IPS-NIHi11 (cell line): ENCODE measurements at regions not wholly inside any gene's neighbourhood (a gene's known extent, or its start where the extent isn't known, plus 50 kb on each side); places are given as distances from the start of the nearest gene placed in this dataset.
"Not testable (repeated sequence)": the region's sequence is repeated elsewhere in the genome, so short reads cannot be mapped to it uniquely, and the experiment has no call there.

ENCODE experiments used
- DNase-seq: peaks from one replicate; pipeline ENCODE4 v3.0.0; 2012; ENCODE audit warnings: mixed read lengths, low spot score

DNA sequence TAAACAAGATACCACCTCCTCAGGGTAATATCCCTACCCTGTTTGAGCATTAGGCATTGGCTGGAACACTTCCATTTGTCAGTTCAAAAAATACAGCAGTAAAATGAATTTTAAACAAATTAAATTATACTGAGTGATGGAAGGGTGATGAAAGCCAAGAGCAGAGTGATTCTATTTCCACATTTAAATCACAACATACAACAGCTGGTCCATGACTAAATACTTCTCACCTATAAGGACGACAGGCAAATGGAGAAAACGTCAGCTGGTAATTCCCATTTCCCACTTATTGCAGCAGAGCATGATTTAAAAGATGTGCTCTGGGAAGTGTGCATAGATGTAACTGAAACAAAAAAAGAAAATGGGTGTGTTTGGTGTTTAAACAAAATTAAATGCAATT lies 543.6 kb upstream of the DAB2 start:
- DNase-seq: no peak

DNA sequence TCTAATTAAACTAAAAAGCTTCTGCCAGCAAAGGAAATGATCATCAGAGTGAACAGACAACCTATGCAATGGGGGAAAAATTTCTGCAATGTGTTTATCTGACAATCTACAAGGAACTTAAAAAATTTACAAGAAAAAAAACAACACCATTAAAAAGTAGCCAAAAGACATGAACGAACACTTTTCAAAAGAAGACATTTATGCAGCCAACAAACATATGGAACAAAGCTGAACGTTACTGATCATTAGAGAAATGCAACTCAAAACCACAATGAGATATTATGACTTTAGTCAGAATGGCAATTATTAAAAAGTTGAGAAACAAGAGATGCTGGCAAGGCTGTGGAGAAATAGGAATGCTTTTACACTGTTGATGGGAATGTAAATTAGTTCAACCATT lies 530.4 kb upstream of the DAB2 start:
- no peak for DNase-seq

DNA sequence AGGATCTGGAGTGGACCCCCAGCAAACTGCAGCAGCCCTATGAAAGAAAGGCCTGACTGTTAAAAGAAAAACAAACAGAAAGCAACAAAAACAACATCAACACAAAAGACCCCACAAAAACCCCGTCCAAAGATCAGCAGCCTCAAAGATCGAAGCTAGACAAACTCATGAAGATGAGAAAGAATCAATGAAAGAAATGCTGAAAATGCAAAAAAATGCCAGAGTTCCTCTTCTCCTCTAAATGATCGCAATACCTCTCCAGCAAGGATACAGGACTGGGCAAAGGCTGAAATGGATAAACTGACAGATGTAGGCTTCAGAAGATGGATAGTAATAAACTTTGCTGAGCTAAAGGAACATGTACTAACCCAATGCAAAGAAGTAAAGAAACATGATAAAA lies 526.3 kb upstream of the DAB2 start:
- no peak for DNase-seq

DNA sequence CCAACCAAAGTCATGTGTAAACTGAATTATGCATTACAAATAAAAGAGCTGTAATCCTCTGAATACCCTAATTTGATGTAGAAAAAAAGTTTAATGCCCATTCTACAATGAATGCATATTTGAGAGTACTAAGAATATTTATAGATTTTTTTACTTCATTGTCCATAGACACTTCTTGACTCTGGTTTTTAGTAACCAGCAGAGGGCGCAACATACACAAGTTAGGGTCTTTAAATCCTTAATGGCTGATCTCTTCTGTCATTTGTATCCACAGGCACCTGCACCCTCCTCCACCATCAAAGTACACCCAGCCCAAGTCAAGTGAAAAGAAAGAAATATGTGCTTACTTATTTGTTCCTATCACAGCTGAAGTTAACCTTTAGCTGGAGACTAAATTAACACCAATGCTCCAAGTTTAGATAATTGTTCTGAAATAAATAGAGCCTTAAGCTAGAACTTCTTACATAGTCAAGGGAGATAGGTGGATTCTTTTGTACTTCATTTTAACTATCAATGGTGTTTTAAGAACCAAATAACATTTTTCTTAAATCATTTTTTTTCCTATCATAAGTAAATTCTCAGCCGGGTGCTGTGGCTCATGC lies 524.2 kb upstream of the DAB2 start:
- peak; percentile 69 for DNase-seq

DNA sequence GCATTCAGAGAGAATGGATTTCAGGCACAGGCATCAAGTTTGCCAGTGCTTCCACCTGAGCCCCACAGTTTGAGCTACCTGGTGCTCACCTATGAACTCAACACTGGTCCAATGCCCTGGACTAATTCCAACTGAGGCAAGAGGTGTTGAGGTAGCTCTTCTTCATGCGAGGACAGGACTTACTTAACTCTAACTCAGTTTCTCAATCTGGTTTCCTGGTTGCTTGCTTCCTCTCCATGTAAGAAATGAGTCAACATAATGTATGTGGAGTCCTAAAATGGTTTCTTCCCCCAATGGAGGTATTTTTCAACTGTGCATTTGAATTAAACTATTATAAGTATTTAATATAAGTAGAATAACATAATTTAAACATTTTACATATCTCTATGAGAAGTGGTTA lies 523.6 kb upstream of the DAB2 start:
- DNase-seq: no peak

DNA sequence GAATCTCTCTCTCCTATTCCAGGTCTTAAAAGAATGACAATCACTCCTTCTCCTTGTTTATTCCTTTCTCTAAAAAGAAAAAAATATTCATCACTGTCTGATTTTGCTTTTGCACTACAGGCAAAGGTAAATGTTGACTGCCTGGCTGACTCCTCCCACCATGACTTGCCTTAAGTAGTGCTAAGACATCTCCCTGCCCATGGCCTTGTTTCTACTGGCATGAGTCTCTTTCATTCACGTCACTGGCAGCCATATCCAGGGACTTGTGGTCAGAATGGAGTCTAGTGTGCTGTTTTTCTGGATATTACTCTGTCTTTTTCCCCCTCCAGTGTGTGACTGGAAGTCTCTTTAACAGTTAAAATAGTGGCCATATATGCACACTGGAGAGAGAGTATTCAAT lies 522.9 kb upstream of the DAB2 start:
- no peak for DNase-seq

DNA sequence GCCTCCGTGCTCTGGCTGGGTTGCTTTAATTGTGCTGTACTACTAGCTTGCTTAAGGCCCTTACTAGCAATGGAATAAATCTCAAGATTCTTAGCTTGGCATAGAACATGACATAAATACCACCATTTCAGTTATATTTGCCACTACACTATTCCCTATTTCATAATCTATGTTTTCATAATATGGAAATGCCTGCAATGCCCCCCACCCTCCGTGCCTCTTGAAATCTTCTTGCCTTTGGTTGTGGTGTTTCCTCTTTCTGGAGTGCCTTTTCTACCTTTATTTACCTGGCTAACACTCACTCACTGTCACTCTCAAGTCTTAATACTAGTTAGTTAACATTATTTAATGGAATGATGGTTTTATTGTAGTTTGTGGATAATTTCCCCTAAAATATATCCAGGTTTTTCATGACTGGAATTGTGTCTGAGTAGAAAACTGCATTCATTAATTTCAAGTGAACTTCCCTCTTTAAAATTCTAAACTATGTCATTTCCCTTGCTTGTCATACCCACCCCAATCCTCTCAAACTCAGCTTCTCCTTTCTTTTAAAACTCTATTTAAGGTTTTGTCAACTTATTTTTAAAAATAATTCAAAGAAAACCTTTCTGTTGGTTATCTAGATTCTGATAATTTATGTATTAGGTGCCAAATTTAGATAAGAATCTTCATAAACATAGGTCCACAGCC lies 521.7 kb upstream of the DAB2 start:
- DNase-seq: no peak

DNA sequence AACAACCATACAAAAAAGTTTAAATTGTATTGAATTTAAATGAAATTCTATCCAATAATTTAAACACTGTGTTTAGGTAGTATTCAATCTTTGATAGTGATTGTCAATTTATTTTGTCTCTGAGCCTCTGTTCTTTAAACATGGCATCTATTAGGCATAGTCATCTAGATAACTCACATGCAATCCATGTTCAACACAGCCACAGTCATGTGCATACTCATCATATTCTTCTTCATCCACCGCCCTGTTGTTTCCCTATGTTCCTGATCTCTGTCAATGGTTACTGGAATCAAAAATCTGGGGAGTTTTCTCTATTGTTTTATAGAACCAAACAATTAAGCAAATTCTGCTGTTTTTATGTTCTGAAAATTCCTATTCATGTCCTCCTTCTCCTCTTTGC lies 521.1 kb upstream of the DAB2 start:
- no peak for DNase-seq

DNA sequence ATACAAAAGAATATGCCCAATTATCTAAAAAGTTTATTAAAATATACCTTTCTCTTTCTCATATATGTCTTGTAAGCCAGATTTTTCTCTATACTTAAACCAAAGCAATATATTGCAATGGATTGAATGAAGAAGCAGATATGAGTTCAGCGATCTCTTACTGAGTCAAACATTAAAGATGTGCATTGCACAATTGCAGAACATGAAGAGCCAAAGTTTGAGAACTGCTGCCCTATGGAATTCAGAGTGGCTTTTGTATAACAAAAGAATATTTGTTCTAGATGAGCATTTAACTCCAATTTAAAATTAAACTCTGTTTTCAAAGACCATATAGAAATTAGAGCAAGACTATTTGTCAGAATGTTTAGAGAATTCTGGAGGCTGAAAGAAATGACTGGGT lies 519.0 kb upstream of the DAB2 start:
- DNase-seq: no peak

DNA sequence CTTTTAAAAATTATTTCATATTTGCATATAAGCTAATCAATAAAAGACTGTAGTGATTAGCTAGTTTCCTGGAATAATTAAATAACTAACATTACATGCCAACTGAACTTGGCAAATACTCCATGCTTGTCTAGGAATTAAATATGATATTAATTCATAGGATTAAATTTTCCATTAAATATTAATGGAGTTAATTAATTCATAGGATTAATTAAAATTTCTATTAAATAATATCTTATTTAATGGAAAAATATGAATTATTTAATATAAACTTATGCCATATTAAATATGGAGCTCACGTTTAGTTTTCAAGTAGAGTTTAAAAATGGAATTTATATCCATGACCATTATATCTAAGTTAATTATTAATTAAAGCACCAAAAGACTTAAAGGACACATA lies 517.8 kb upstream of the DAB2 start:
- no peak for DNase-seq

DNA sequence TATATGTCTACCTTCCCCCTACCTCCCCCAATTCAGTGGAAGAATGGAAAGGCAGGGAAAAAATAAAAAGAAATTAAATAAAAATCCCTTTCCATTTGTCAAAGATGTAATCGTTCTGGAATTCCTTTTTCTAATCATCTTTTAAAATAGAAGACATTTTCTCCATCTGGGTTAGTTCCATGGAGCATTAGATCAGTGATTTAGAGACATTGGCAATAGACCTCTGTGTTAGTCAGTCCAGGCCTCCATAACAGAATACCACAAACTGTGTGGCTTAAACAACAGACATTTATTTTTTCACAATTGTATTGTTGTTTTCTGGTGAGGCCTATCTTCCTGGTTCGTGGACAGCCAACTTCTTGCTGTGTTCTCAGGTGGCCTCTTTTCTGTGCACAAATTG lies 516.6 kb upstream of the DAB2 start:
- DNase-seq: no peak

DNA sequence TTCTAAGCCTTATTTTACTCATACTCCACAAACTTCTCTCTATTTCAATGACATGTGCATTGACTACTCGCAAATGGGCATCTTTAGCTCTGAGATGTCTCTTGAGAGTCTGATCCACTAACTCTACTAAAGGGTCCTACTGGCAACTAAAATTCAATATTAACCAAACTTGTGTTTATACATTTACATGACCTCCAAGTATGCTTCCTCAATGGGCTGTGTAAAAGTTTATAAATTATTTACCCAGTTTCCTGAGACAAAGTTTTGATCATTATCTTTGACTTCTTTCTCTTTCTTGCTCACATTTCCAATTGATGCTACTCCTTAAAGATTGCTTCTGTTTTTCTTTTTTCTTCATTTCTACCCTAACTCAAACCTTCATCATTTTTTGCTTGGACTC lies 510.1 kb upstream of the DAB2 start:
- no peak for DNase-seq

DNA sequence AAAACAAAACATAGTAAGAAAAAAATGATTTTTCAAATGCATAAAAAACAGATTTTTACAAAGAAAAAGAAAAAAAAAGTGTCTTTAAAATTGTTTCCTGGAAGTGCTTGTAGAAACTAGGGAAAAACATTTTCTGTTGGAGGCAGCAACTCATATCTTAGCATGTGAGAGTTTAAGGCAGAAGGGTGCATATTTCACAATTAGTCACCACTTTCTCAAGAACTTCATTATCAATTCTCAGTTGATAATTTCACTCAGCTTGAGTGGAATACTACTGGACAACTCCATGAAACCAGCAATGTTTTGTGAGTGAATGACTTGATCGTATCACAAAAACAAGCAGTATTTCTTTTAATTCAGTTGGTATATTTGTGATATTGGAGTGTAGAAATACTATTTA lies 508.3 kb upstream of the DAB2 start:
- no peak for DNase-seq

DNA sequence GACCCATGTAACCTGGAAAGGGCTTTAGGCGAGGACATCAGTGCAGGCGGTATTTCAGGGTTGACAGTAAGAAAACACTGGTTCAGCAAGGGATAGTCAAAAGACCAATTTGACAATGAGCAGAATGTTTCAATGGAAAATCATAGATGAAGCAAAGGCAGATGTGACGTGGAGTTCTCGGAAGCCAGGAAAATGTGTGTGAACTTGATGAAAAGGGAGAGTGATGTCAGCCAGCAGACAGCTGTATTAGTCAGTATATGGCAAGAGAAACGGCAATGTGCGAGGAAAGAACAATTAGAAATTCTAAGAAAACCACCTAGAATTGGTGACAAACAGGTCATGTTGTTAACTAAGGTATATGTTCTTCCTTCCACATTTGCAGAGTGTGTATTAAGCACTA lies 503.9 kb upstream of the DAB2 start:
- DNase-seq: no peak

DNA sequence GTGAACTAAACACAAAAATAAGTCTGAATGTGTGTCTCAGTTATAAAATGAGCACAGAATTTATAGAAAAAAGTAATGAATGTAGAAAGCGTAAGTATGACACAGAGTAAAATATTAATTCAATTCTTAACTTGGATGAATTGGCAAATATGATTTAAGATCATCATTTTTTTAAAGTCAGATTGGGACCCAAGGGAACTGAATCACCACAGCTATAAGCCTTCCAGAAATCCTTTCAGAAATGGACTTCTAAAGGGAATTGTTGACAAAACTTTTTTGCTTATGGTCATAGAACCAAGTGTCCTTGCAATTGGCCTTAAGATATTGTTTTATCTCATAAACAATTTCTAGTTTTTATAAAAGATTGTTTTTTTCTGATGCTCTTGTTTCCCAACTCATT lies 495.1 kb upstream of the DAB2 start:
- no peak for DNase-seq

DNA sequence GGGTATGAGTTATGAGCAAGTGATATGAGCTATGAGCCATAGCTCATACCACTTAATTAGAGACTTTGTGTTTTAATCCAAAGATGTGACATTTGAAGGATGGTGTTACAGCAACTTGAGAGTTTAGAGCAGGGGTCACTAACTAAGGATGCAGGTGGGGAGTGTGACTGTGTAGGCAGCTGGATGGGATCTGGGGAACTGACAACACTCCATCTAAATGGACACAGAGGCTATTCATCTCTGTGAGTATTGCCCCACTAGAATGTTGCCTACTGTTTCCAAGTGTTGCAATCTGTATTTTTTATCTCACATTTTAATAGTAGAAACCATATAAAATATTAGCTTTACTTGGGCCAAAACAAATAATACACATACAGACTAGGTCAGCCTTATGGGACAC lies 488.1 kb upstream of the DAB2 start:
- no peak for DNase-seq

DNA sequence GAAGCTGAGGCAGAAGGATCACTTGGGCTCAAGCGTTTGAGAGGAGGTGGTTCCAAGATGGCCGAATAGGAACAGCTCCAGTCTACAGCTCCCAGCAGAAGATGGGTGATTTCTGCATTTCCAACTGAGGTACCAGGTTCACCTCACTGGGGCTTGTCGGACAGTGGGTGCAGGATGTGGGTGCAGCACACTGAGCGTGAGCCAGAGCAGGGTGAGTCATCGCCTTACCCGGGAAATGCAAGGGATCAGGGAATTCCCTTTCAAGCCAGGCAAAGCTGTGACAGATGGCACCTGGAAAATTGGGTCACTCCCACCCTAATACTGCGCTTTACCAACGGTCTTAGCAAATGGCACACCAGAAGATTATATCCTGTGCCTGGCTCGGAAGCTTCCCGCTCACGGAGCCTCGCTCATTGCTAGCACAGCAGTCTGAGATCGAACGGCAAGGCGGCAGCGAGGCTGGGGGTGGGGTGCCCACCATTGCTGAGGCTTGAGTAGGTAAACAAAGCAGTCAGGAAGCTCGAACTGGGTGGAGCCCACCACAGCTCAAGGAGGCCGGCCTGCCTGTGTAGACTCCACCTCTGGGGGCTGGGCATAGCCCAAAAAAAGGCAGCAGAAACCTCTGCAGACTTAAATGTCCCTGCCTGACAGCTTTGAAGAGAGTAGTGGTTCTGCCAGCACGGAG lies 482.6 kb upstream of the DAB2 start:
- DNase-seq: not testable (repeated sequence)

DNA sequence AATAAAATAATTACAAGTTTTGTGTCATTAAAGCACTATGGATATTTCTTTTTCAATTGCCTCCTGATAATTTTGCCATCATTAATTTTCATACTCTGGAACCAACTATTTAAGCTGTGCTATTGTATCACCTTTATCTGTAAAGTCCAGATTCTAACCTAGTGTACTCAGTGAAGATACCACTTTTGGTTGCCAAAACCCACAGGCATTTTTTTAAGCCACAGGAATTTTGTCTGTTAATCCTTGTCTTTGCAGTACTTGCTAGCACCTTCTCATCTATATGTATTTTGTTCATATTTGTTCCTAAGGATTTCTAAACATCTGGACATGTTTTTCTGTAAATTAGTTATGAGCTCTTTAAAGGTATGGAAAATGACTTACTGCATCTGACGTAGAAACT lies 481.4 kb upstream of the DAB2 start:
- DNase-seq: no peak

DNA sequence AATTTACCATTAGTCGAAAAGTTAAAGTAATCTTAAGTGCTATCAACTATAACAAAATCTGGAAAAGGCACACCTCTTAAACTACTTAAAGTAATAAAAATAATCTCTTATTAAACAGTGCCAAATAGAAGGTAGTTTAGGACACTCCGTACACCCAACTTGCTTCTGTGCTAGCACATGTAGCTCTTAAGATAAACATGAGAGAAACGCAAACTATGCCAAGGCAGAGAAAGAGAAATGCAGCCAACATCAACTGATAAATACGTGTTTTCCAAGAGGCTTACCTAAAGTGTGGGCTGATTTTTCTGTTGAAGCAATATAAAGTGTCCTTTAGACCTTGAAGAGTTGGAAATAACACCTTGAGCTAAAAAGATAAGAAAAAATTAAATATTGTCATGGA lies 480.6 kb upstream of the DAB2 start:
- DNase-seq: no peak

DNA sequence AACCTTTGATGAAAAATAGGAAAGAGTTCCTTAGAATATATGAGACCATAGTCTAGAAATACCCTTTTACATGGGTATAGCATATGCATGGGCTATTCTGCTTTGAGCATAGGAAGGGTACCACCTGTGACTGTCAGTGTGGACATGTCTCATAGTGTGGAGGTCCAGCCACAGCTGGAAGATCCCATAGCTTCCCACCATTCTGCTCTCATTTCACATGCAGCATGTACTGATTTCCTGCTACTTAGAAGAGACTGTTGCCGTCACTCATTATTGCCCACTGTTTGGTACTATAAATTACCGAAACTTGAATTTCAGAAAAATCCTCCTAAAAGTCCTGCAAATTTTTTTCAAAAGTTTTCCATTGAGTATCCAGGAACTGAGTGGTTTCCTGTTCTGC lies 477.8 kb upstream of the DAB2 start:
- no peak for DNase-seq

DNA sequence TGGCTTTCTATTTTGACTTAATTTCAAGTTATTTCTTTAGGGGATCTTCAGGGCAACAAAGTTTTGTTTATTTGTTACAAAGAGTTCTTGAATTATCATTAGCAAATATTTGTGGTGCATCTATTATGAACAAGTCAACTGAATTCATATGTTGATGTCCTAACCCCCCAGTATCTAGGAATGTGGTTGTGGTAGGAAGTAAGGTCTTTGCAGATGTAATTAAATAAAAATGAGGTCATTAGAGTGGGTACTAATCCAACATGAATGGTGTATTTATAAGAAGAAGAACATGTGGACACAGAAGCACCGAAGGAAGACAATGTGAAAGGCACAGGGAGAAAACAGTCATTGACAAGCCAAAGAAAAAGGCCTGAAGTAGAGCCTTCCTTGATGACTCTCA lies 474.0 kb upstream of the DAB2 start:
- no peak for DNase-seq

DNA sequence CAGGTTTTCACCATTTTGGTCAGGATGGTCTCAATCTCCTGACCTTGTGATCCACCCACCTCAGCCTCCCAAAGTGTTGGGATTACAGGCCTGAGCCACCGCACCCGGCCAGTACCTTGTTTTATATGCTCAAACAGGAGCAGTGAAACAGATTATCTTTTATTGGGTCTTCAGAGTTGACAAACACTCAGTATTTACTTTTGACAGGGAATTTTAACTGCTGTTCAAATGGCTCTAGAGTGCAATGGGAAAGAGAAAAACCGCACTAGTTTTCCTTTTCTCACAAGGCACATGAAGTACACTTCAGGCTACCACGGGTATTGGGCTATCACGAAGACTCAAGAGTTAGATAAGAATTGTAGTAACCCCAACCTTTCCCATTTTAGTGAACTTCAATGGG lies 471.9 kb upstream of the DAB2 start:
- no peak for DNase-seq

DNA sequence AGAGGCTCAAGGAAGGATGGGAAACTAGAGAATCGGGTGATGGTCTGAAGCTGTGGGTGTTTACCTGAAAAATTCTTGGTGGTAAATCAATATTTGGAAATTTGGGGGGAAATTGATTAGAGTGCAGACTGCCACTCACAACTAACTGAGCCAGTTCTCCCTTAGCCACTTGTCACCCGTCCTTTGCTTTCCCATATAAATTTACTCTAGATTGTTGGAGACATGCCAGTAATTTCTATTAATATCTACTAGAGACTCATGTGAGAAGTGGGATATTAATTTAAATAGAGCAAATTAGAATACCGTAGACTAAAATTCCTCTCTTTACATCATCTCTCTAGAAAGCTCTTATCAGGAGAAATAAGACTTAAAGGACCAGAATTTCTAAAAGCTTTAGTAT lies 471.3 kb upstream of the DAB2 start:
- no peak for DNase-seq

DNA sequence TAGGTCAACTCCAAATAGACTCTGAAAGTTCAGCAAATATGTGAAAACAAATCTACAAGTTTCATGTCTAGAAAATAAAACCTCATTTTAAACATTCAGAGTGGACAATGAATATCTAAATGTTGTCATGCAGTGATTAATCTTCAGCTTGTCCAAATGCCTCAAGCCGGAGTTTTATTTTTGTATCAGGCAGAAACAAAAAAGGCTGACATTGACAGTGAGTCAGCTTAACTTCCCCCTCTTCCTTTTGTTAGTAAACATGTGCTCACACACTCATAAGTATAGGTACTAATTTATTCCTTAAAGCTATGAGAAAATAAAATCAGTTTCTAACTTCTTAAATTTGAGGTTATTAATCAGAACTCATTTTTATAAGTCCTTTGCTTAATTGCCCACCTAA lies 467.9 kb upstream of the DAB2 start:
- no peak for DNase-seq
